Cardiac muscle cell (in vitro differentiated cells and primary cell): ENCODE measurements at regions not wholly inside any gene's neighbourhood (a gene's known extent, or its start where the extent isn't known, plus 50 kb on each side); places are given as distances from the start of the nearest gene placed in this dataset.

Experiments
- DNase-seq, 2 donors: peaks; one replicate each; pipeline versions ENCODE4 v3.0.0 to v3.0.0-alpha.2; 2010 to 2017; ENCODE audit warnings: low read depth in 1 of 2, low spot score in 1 of 2
- H3K27ac ChIP-seq: fragments of 200-600 bp; sonication (generic); 2 replicates; pipeline ENCODE4 v1.5.1; 2016
- H3K27me3 ChIP-seq: fragments of 200-600 bp; sonication (generic); 2 replicates; pipeline ENCODE4 v1.6.0; 2016; ENCODE audit warnings: control low read depth
- H3K36me3 ChIP-seq: fragments of 200-600 bp; sonication (generic); 2 replicates; pipeline ENCODE4 v1.5.1; 2016; ENCODE audit warnings: control low read depth
- H3K4me1 ChIP-seq: fragments of 200-600 bp; sonication (generic); 2 replicates; pipeline ENCODE4 v1.8.1; 2017; ENCODE audit warnings: low read depth, mild to moderate bottlenecking, mixed run types
- H3K4me3 ChIP-seq: fragments of 200-600 bp; sonication (generic); 2 replicates; pipeline ENCODE4 v1.5.1; 2016; ENCODE audit warnings: mild to moderate bottlenecking
- H3K9me3 ChIP-seq: fragments of 200-600 bp; sonication (generic); 2 replicates; pipeline ENCODE4 v1.5.1; 2017; ENCODE audit warnings: low read depth, mild to moderate bottlenecking, control low read depth
- CTCF ChIP-seq: IDR thresholded peaks from 2 replicates; pipeline ENCODE4 v1.5.1; 2012; ENCODE audit warnings: low read depth, mild to moderate bottlenecking, low read length

- Histone ChIP-seq H3K4me3 (no peak overlapping the region), H3K36me3 (no peaks in the 10 kb centered on the region), H3K4me1 (no peaks in the 10 kb centered on the region), H3K9me3 (no peaks in the 10 kb centered on the region), H3K27ac (no peak overlapping the region), H3K27me3 (no peaks in the 10 kb centered on the region)
- DNase-seq: no peak
- TF ChIP-seq CTCF: no peak
Measured at GRCh38 chr17:54021418-54021817, 198.7 kb downstream of the KIF2B start.

DNA sequence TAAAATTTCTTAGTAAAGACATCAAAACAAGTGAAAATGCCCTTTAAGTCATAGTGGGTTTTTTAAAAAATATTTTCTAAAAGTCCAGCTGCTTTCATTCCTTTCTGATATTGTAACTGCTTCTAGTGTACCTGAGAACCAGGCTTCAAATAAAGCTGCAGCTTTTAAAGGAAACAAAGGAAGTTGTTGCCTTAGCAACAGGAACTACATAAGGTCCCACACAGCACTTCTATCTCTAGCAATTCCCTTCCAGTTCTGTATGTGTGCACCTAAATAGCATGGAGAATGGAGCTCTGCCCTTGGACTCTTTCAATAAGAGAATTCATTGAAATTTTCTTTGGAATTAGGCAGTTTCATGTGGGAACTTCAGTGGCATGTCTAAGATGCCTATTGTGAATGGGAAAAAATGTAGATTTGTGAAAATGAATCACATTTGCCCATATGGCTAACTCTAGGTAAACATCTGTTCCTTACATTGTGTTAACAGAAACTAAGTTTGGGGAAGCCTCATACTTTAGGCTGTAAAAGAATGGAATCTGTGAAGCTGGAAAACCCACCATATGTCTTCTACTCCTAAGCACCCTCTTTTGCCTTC lies 206.4 kb downstream of the KIF2B start:
- Histone ChIP-seq H3K4me1 (no peaks in the 10 kb centered on the region), H3K36me3 (no peaks in the 10 kb centered on the region), H3K4me3 (no peak overlapping the region), H3K27me3 (no peaks in the 10 kb centered on the region), H3K9me3 (no peaks in the 10 kb centered on the region), H3K27ac (no peak overlapping the region)
- TF ChIP-seq CTCF: no peak
- DNase-seq: no peak

DNA sequence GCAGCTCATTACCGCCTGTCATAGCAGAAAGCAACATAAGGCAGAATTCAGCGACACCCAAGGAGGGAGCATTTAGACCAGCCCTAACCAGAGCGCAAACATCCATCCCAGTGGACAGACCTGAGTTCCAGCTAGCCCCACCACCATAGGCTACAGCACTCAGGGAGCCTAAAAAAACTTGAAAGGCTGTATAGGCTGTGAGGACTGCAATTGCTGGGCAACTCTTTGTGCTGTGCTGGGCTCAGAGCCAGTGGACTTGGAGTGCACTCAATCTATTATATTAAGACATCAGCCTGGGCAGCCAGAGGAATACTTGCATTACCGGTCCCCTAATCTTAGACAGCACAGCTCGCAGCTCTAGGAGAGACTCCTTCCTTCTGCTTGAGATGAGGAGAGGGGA lies 207.3 kb downstream of the KIF2B start:
- Histone ChIP-seq H3K27me3 (no peaks in the 10 kb centered on the region), H3K4me1 (no peaks in the 10 kb centered on the region), H3K4me3 (no peak overlapping the region), H3K27ac (no peak overlapping the region), H3K36me3 (no peaks in the 10 kb centered on the region), H3K9me3 (no peaks in the 10 kb centered on the region)
- no peak for DNase-seq
- no peak for TF ChIP-seq CTCF

GRCh38 chr17:54046570-54046969 lies 223.8 kb downstream of the KIF2B start:
- TF ChIP-seq CTCF: no peak
- DNase-seq: no peak
- no peak overlapping the region for H3K4me3 ChIP-seq

GRCh38 chr17:54063639-54064038 lies 240.9 kb downstream of the KIF2B start:
- Histone ChIP-seq H3K4me3 (no peak overlapping the region), H3K27ac (no peak overlapping the region), H3K27me3 (no peaks in the 10 kb centered on the region), H3K36me3 (no peaks in the 10 kb centered on the region), H3K4me1 (no peaks in the 10 kb centered on the region), H3K9me3 (no peaks in the 10 kb centered on the region)
- no peak for DNase-seq
- no peak for TF ChIP-seq CTCF

More at GRCh38 chr17:54046570-54046969, 223.8 kb downstream of the KIF2B start:
- no peaks in the 10 kb centered on the region for H3K9me3 ChIP-seq
- no peaks in the 10 kb centered on the region for H3K27me3 ChIP-seq
- no peaks in the 10 kb centered on the region for H3K4me1 ChIP-seq
- no peaks in the 10 kb centered on the region for H3K36me3 ChIP-seq
- H3K27ac ChIP-seq: no peak overlapping the region
